ENCODE measurements at regions not wholly inside any gene's neighbourhood (a gene's known extent, or its start where the extent isn't known, plus 50 kb on each side); places are given as distances from the start of the nearest gene placed in this dataset.

DNA sequence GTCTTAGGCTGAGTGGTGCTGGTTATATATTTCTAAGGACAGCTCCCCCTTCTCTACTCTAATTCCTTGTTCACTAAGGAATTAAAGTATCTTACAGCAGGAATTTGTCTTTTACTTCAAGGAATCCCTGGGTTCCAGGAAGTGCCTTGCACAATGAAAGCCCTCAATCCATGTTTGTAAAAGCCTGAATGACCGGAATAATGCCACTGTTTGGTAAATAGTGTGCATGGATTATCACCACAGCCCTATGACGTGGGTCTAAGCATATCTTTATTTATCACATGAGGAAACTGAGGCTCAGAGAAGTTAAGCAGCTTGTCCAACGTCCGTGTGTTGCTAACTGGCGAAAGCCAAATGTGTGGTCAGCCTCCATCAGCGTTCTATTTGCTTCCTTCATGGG lies 135.7 kb upstream of the NAV2 start:
- no peak overlapping the region for H3K4me3 ChIP-seq
- FAIRE-seq: no peak
- BruUV-seq (replicated peaks): no TSS peak

GRCh38 chr11:19576054-19576453 lies 136.6 kb upstream of the NAV2 start:
- SMC1A ChIA-PET (ENCODE audit: uncharacterized antibody, unreplicated experiment): interaction anchor here (1.0 to 2.3 kb wide), 4 partner anchors 11 to 267 kb away, joined by 3 to 9 read pairs (median 4); no protein-coding TSS in a partner anchor
- no peak for ATAC-seq
- intact Hi-C loops (cut with micrococcal nuclease; ENCODE audit: unreplicated experiment) (loop anchor here (10.0 kb wide), 1 partner anchor 69 kb away; no protein-coding TSS in a partner anchor), in situ Hi-C loops (cut with MboI) (no loop called here)
- FAIRE-seq: no peak
- RAD21 ChIA-PET (ENCODE audit: unreplicated experiment): no interaction called here
- no peak overlapping the region for H3K4me2 ChIP-seq (ENCODE audit: control insufficient read depth, insufficient read depth)
- H3K27me3 ChIP-seq (replicated peaks in 1 of 2; ENCODE audit: control insufficient read depth in 2 of 2, insufficient read depth in 2 of 2, low read length in 1 of 2): no peaks in the 10 kb centered on the region; a peak in 3 of 4 replicates
- H3K79me2 ChIP-seq (ENCODE audit: control insufficient read depth, insufficient read depth, low read length): no peaks in the 10 kb centered on the region
- POLR2A ChIA-PET: no interaction called here
- no peaks in the 10 kb centered on the region for H3K9me3 ChIP-seq (replicated peaks; ENCODE audit: control insufficient read depth, insufficient read depth, low read length)
- H3K4me1 ChIP-seq (ENCODE audit: control insufficient read depth, insufficient read depth, low read length): no peaks in the 10 kb centered on the region
- H3K36me3 ChIP-seq (ENCODE audit: control insufficient read depth in 2 of 2, insufficient read depth in 2 of 2, low read length in 1 of 2): no peaks in the 10 kb centered on the region
- 32% methylated on average over 3 of the region's 3 CpGs for WGBS (ENCODE audit: insufficient coverage, insufficient replicate concordance, low lambda C conversion rate, missing lambda C conversion rate)
- H3K27ac ChIP-seq (ENCODE audit: control insufficient read depth, insufficient read depth): no peak overlapping the region
- H2AFZ ChIP-seq (ENCODE audit: control insufficient read depth, low read depth, low read length): no peak overlapping the region
- CTCF ChIA-PET: interaction anchor here (1.0 to 2.7 kb wide), 3 partner anchors 12 to 327 kb away, joined by 3 to 7 read pairs (median 4); no protein-coding TSS in a partner anchor
- BruUV-seq (replicated peaks): no TSS peak
- H4K20me1 ChIP-seq (ENCODE audit: control insufficient read depth, insufficient read depth): no peaks in the 10 kb centered on the region
- no peak overlapping the region for H3K9ac ChIP-seq (ENCODE audit: control insufficient read depth, insufficient read depth, low read length)
- TF ChIP-seq POLR2AphosphoS2 (IDR thresholded peaks at IDR 0.05; ENCODE audit: low read depth, low read length) (no peak), SMC3 (IDR thresholded peaks at IDR 0.05; ENCODE audit: borderline replicate concordance, low read length) (no peak), KAT2A (conservative IDR thresholded peaks at IDR 0.05; ENCODE audit: control insufficient read depth, low read depth, low read length) (no peak), WRNIP1 (IDR thresholded peaks at IDR 0.05; ENCODE audit: borderline replicate concordance, low read depth, low read length) (no peak), ATF7 (IDR thresholded peaks at IDR 0.05; ENCODE audit: low read depth) (no peak), SREBF1 (IDR thresholded peaks at IDR 0.05; ENCODE audit: low read length) (no peak)
- H3K4me3 ChIP-seq: no peak overlapping the region
- no peak for DNase-seq (ENCODE audit: low read depth, low spot score)

More for the DNA sequence above, 135.7 kb upstream of the NAV2 start:
- TF ChIP-seq RB1 (IDR thresholded peaks at IDR 0.05; ENCODE audit: borderline replicate concordance) (no peak), MTA3 (IDR thresholded peaks at IDR 0.05; ENCODE audit: borderline replicate concordance, low read length) (no peak), ZNF207 (IDR thresholded peaks at IDR 0.05; ENCODE audit: borderline replicate concordance) (no peak), SIN3A (IDR thresholded peaks at IDR 0.05; ENCODE audit: low read depth, low read length) (no peak)
- TF ChIP-seq, protein P1, sequence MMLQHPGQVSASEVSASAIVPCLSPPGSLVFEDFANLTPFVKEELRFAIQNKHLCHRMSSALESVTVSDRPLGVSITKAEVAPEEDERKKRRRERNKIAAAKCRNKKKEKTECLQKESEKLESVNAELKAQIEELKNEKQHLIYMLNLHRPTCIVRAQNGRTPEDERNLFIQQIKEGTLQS (IDR thresholded peaks at IDR 0.05; ENCODE audit: borderline replicate concordance, extremely low read depth, low read depth, low read length): no peak
- no peak for ATAC-seq
- no peak overlapping the region for H3K9ac ChIP-seq (ENCODE audit: control insufficient read depth, insufficient read depth, low read length)
- RAD21 ChIA-PET (ENCODE audit: unreplicated experiment): no interaction called here
- no peak overlapping the region for H3K27ac ChIP-seq (ENCODE audit: control insufficient read depth, insufficient read depth)
- CTCF ChIA-PET: interaction anchor here (1.2 to 2.7 kb wide), 2 partner anchors 12 to 327 kb away, joined by 3 to 7 read pairs; no protein-coding TSS in a partner anchor
- SMC1A ChIA-PET (ENCODE audit: uncharacterized antibody, unreplicated experiment): interaction anchor here (1.0 to 1.1 kb wide), 2 partner anchors 20 to 266 kb away, joined by 3 read pairs; no protein-coding TSS in a partner anchor
- H3K4me2 ChIP-seq (ENCODE audit: control insufficient read depth, insufficient read depth): no peak overlapping the region
- H3K9me3 ChIP-seq (replicated peaks; ENCODE audit: control insufficient read depth, insufficient read depth, low read length): no peaks in the 10 kb centered on the region
- H4K20me1 ChIP-seq (ENCODE audit: control insufficient read depth, insufficient read depth): no peaks in the 10 kb centered on the region
- no peaks in the 10 kb centered on the region; a peak in 3 of 4 replicates for H3K27me3 ChIP-seq (replicated peaks in 1 of 2; ENCODE audit: control insufficient read depth in 2 of 2, insufficient read depth in 2 of 2, low read length in 1 of 2)
- H3K79me2 ChIP-seq (ENCODE audit: control insufficient read depth, insufficient read depth, low read length): no peaks in the 10 kb centered on the region
- intact Hi-C loops (cut with micrococcal nuclease; ENCODE audit: unreplicated experiment) (loop anchor here (10.0 kb wide), 1 partner anchor 68 kb away; no protein-coding TSS in a partner anchor), in situ Hi-C loops (cut with MboI) (no loop called here)
- no peaks in the 10 kb centered on the region for H3K4me1 ChIP-seq (ENCODE audit: control insufficient read depth, insufficient read depth, low read length)
- H3K36me3 ChIP-seq (ENCODE audit: control insufficient read depth in 2 of 2, insufficient read depth in 2 of 2, low read length in 1 of 2): no peaks in the 10 kb centered on the region
- POLR2A ChIA-PET: no interaction called here
- DNase-seq (ENCODE audit: low read depth, low spot score): no peak
- WGBS (ENCODE audit: insufficient coverage, insufficient replicate concordance, low lambda C conversion rate, missing lambda C conversion rate): 22% methylated on average over 6 of the region's 6 CpGs
- no peak overlapping the region for H2AFZ ChIP-seq (ENCODE audit: control insufficient read depth, low read depth, low read length)

All from GM12878 (cell line).